NOMO-1 treated with DMSO at 0.1 percent for 48 hours (cell line): ENCODE measurements at regions not wholly inside any gene's neighbourhood (a gene's known extent, or its start where the extent isn't known, plus 50 kb on each side); places are given as distances from the start of the nearest gene placed in this dataset.

Experiments
- DNase-seq: peaks from one replicate; lab custom pipeline; 2025; ENCODE audit not compliant: unreplicated experiment; lab: John Stamatoyannopoulos, UW

GRCh38 chr4:14883661-14884060, 118.6 kb upstream of the CPEB2 start:
- DNase-seq, result no peak

DNA sequence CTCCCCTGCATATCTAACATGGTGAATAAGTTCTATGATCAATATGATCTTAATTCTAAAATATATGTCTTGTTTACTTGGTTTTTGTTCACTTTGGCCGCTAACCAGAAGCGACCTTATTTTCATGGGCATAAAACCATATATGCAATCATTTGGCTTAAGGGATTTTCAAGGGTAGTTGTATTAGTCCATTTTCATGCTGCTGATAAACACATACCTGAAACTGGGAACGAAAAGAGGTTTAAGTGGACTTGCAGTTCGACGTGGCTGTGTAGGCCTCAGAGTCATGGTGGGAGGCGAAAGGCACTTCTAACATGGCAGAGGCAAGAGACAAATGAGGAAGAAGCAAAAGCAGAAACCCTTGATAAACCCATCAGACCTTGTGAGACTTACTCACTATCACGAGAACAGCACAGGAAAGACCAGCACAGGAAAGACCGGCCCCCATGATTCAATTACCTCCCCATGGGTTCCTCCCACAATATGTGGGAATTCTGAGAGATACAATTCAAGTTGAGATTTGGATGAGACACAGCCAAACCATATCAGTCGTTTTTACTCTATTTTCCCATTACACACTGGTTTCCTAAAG, 114.3 kb upstream of the CPEB2 start:
- DNase-seq, result no peak

GRCh38 chr4:14888790-14889572, 113.3 kb upstream of the CPEB2 start:
- DNase-seq, result no peak

GRCh38 chr4:14892563-14892962, 109.7 kb upstream of the CPEB2 start:
- no peak for DNase-seq

DNA sequence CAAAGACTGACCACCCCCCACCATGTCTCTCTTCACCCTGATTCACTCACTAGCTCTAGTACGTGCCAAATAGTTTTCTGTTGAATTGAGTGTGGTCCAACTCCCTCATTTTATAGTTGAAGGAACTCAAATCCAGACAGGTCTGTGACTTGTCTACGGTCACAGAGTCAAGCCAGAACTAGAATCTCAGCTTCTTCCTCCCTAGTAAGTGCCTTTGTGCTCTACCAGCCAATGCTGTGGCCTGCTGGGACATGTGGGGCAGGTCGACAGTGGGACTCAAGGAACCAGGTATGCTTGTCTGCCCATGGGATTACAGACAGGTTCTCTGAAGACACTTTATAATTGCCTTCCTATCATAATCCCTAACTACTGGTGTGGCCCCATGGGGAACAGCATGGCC, 108.6 kb upstream of the CPEB2 start:
- no peak for DNase-seq

DNA sequence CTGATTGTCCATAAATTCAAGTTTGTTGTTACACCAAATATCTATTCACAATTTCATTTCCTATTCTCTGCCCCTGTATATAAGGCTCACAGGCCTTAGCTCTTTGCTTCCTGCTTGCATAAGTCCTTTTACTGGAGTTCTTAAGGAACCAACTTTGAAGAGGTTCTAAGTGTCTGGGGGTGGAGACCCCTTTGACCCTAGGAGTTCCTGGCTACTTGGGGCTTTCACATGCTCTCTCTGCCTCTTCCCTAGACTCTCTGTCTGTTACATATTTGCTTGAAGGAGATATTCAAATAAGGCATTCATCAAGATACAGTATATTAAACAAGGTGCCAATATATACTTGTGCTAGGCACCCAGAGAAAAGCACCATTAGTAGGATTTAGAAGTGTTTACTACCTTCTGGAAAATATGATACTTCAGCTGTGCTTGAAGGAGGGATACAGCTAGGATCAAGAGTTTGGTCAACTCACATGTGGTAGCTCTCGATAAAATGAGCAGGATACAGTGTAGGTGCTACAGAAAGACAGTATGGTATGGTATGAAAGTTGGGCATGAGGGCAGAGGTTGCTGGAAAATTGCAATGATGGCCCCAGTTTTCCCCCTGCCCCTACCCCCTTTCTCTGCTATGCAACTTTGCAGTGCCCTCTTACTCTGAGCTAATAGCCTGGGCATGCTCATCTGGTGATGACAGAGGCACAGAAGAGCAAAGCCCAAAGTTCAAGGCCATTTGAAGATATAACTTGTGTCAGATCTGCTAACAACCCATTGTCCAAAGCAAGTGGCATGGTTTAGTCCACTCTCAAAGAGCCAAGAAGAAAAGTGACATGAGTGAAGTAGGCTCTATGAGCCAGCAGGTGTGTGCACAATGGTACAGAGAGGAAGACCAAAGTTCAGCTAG, 107.6 kb upstream of the CPEB2 start:
- no peak for DNase-seq

DNA sequence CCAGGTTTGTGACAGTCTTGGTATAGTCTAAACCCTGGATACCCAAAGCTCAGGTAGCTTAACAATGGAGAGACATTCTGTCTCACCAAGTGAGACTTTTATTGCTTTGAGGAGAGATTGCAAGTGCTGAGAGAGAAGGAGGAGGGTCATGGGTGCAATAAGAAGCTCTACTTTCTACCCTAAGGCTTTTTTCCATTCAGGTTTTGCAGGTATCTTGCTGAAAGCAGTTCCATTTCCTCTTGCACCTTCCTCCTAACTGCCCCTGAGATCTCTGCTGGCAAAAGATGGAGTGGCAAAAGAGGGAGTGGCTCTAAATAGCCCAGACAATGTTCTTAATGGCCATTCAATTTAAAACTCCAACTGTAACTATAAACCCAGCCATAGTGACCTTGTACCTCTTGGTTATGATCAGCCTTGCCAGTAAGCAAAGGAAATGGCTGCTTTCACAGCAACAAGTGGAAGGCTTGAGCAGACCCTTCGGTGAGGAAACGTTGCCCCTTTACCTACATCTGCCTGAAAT, 105.6 kb upstream of the CPEB2 start:
- no peak for DNase-seq

DNA sequence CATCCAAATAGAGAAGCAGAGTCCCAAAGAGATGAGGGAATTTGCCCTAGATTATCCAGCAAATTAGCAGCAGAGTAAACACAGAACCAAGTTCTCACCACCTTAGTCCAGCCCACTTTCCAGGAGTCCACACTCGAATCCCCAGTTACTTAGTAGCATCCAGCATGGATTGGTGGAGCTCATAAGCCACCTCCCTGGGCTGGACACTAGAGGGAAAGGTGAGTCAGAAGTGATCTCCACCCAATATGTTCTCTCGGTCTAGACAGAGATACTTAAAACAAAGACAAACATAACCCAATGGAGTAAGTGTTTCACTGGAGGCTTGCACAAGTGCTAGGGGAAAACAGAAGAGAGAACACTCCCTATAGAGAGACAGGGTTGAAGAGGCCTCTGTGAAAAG, 105.1 kb upstream of the CPEB2 start:
- no peak for DNase-seq

GRCh38 chr4:14898989-14899388, 103.3 kb upstream of the CPEB2 start:
- no peak for DNase-seq

DNA sequence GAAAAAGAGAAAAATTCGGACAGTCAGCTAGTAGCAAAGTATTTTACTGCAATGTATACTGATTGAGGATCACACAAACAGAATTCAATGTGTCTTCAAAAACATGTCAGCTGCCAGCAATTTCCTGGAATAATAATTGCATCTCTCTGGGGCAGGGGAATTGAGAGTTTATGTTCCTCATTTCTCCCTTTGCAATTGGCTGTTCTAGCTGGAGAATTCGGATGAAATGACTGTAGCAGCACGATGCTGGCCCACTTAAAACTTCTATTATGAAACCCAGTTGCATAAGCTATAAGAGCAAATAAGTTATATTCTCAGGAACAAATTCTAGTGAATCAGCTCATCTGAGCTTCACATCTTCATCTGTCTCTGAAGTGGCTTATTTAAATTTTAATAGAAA, 99.9 kb upstream of the CPEB2 start:
- DNase-seq, result no peak

GRCh38 chr4:14903321-14903720, 99.0 kb upstream of the CPEB2 start:
- no peak for DNase-seq

DNA sequence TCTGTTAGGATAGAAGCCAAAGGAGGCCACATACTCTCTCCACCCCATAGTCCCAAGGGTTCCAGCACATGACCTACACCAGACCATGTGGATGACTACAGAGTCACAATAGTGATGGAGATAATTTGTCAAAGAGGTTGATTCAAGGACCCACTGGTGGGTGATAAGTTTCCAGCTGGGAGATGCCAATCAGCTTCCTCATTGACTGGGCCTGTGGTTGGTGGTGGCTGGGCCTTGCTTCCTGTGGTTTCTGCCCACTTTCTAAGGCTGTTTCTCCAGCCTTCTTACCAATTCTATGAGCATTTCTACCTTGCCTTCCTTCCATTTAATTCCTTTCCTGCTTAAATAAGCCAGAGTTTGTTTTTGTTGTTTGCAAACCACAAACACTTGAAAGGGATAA, 95.5 kb upstream of the CPEB2 start:
- peak; percentile 14 for DNase-seq

- no peak for DNase-seq
Observed at GRCh38 chr4:14908635-14909034, 93.6 kb upstream of the CPEB2 start.

DNA sequence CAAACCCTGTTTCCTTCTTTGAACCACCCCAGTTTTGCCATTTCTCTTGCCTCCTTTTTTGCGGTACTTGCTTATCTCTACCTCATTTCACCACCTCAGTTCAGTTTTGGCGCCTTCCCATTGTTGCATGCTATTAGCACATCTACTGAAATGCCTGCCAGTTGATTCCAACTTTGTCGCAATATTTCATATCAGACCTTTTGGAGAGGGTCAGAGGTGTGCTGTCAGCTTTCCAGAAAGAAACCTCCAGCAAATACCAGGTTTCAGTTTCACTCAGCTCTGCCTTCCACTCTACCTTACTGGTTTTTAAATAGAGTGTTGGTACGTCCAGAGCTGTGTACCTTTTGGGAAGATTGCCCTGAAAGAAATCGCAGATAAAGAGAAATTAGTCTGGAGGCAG, 91.9 kb upstream of the CPEB2 start:
- DNase-seq, result no peak

GRCh38 chr4:14912426-14912825, 89.9 kb upstream of the CPEB2 start:
- DNase-seq, result no peak

DNA sequence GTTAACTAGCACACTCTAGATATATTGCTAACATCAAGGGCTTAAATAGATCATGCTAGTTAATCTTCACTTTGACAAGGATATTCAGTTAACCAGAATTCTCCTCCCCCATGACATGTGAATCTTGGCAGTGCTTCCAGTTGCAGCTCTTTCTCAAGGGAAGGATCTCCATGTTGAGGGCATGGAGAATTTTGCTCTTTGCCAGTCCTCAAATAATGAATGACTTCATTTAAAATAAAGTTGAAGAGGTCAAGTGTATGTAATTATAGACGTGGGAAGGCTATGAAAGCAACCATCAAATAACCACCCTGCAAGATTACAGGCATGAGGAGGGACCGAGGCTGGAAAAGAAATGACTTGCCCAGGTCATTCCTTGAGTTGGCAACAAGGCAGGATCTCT, 87.3 kb upstream of the CPEB2 start:
- no peak for DNase-seq

GRCh38 chr4:14916554-14917297, 85.6 kb upstream of the CPEB2 start:
- no peak for DNase-seq

DNA sequence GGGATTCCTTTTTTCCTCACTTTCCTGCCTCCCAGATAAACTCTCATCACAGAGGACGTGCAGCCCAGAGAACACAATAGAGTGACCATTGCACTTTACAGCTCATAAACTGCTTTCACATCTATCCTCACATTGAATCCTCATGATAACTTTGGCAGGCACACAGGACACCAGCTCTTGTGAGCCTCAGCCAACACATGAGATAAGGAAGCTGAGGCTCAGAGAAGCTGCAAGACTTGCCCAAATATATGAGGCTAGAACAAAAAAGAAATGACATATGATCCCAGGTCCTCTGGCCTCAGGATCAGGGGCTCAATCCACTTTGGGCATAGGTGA, 85.0 kb upstream of the CPEB2 start:
- DNase-seq, result no peak

- DNase-seq, result no peak
Observed at GRCh38 chr4:14918336-14918735, 83.9 kb upstream of the CPEB2 start.

- no peak for DNase-seq
Observed at GRCh38 chr4:14919785-14920184, 82.5 kb upstream of the CPEB2 start.

DNA sequence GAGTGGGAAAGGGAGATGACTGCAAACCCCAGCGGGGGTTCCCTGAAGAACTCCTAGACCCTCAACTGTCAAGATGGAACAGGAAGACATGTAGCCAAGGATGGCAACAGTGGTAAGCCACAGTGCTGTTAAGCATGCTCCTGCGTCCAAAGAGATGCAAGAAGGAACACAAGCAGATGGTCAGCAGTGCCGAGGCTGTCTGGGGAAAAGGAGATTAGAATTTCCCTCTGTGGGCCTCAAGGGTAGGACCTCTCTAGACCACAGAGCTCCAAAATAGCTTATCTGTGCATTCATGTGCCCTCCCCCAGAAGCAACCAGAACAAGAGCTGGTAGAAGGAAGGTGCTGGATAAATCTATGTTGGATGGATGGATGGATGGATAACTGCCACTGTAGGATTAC, 82.0 kb upstream of the CPEB2 start:
- DNase-seq, result no peak
